ENCODE measurements at regions not wholly inside any gene's neighbourhood (a gene's known extent, or its start where the extent isn't known, plus 50 kb on each side); places are given as distances from the start of the nearest gene placed in this dataset.

DNA sequence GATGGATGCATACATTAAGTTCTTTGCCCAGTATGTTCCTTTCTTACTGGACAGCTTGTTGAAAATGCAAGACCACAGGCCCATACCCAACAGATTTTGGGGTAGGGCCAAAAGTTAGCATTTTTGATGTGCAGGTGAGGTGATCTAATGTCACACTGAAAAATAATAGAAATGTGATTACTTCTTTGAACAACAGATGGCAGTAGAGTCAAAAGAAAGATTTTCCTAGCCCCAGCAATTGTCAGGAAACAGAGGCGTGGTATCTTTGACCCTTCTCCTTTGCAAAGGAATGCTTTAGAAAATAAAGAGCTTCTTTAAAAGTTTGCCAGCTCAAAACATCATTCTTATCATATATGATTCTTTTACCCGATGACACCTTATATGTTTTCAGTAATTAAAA, 343.6 kb upstream of the SYT4 start:
- DNase-seq (ENCODE audit: extremely low read depth in 1 of 11, low read depth in 9 of 11, low spot score in 4 of 11): peak in 7 of 11 donors; percentile 15 to 32 (median 20)

DNA sequence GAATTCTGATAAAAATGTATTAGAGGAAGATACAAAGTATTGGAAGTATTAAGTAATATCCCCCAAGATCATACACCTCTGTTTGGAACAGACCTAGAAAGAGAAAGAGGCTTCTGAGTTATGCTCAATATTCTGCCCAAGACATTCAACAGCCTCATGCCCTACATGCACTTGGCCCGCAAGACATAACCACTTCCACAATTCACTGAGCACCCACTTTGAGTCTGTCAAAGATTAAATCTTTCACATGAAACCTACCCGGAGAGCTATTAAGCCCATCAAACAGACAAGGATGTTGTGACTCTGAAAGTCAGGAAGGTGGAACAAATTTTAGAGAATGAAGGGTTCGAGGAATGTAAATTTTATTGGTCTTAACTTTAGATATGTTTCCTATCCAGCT, 344.7 kb upstream of the SYT4 start:
- no peak for DNase-seq (ENCODE audit: extremely low read depth in 1 of 11, low read depth in 9 of 11, low spot score in 4 of 11)

DNA sequence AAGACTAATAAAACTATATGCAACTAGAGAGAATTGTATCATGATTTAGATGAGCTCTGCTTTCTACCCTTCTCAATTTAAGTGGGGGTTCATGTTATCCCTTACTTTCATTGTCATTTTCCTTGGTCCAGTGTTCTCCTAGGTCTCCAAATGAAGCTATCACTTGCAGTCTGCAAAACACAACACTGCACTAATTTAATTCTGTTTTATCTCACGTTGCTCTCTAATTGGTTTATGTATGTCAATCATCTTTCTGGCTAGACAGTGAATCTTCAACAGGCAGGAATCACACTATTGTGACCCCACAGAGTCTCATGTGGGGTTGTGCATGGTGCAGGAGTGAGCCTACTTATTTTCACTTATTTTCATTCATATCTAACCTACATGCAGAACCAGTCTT, 348.3 kb upstream of the SYT4 start:
- no peak for DNase-seq (ENCODE audit: extremely low read depth in 1 of 11, low read depth in 9 of 11, low spot score in 4 of 11)

DNA sequence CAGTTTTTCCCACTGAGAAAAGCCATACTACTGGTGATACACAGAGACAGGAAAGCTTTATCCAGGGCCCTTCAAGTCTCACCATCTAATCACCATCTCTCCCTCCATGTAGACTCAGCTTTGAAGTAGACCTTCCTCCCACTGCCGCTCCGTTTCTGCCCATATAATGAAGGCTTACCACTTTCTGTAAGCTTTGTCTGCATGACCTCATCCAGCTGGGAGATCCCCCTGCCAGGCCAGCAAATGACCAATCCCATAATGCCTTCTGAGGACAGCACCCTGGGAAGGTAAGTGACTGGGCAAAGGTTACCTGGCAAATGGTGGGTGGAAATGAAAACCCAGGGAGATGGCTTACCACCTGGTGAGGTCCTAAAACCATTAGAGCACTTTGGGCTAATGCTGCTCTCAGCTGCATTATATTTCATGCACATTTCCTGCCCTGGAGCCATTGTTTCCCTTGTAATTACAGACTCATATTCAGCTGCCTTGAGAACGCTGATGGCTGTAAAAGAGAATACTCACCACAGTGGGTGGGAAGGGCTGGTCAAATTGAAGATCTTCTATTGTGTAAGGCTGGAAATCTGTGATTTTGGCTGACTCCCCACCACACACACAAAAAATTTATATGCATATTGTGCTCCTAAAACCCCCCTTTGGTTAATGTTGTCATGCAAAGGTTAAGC, 350.7 kb upstream of the SYT4 start:
- DNase-seq (ENCODE audit: extremely low read depth in 1 of 11, low read depth in 9 of 11, low spot score in 4 of 11): no peak

DNA sequence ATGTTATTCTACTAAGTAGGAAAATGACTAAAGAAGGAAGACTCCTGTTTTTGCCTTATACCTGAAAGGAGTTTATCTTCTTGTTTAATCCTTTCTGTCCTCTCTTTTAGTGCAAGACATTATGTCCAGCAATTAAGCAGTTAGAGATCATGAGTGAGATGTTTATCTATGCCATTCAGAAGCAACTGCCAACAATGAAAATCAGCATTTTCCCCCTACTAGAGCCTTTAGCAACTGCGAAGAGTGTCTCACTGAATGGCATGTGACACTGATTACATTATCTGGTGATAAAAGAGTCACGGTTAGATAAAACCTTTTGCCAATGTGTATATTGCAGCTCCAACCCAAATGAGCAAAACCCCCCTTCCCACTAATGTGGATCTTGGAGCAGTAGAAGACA, 357.7 kb upstream of the SYT4 start:
- no peak for DNase-seq (ENCODE audit: extremely low read depth in 1 of 11, low read depth in 9 of 11, low spot score in 4 of 11)

DNA sequence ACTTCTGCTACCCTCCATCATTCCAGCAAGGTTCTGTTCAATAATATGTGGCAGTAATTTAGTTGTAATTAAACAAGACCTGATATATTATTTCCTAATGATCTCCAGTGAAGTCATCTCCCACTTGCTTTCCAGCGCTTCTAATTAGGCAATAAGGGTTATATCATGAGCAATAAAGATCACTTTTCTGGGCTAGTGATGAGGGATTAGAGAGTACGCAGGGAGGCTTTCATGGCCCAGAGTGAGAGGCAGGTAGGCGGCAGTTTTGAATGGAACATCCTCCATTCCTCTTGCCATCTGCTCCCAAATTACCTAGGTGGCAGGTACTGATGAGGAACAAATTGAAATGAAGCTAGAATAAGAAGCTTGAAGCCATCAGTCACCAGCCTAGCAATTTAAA, 358.1 kb upstream of the SYT4 start:
- DNase-seq (ENCODE audit: extremely low read depth in 1 of 11, low read depth in 9 of 11, low spot score in 4 of 11): no peak

DNA sequence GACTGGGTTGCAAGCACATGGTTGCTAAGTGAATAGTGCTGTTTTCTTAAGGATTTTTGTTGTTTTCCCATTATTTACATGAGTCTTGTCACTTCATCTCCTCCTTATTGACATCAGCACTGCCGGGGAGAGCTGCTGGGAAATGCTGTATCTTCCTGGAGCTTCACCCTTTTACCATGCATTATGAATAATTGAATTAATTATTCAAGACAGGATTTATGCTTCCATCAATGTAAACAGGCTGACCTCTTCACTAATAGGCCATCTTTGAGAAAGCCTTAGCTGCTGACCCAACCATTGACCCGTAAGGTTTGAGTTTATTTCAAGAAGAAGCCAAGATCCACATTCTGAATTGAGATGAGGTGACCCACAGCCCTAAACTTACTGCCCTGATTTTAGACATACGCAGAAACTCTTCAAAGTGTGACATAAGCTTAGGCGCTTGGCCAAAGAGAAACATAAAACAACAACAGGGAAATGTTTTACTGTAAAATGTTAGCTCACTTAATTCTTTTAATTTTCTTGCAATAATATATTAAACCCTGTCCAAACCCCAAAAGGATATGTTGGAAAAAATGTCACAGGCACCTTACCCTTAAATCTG, 365.5 kb upstream of the SYT4 start:
- peak in 8 of 11 donors; percentile 7 to 52 (median 30) for DNase-seq (ENCODE audit: extremely low read depth in 1 of 11, low read depth in 9 of 11, low spot score in 4 of 11)

DNA sequence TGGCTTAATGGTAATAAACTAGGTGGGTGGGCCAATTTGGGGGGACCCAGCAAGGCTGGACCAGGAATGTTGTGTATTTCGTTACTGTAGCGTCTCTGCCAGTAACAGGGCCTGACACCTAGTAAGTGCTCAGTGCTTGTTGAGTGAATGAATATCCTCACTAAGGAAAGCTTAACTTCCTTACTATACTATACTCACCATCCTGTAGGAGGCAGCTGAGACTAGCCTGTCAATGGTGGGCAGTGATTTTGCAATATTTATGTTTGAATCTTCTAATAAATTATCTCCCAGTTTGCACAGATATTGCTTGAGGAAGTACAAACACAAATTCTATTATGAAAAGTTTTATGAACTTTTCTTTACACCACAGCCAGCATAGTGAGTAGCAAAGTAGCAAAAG, 370.7 kb upstream of the SYT4 start:
- DNase-seq (ENCODE audit: extremely low read depth in 1 of 11, low read depth in 9 of 11, low spot score in 4 of 11): no peak

DNA sequence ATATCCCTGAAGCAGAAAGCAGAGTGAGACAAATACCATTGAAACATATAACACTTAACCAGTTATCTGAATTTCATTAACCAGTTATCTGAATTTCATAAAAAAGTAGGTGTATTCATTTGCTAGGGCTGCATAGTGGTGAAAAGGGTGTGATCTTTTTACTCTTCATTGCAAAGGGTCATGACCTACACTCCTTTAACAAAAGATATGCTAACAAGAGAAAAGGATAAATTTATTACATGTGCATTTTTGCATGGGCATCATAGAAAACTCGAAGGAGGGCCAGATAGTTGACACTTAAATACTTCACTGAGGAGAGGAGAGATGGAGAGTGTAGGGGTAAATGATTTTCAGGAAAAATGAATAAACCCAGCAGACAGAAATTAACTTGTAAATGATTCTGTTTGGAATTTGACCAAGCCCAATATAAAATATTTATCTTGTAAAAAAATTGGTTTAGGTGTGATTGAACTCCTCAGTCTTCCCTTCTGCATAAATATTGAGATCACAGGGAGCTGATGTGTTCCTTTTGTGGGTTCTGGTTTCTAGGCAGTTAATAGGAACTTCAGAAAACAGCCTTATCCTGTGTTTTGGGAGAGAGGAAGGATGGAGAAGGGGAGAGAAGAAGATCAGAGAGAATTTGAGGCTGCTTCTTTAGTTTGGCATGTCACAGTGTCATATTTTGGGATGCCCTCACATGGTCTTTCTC, 372.5 kb upstream of the SYT4 start:
- DNase-seq (ENCODE audit: extremely low read depth in 1 of 11, low read depth in 9 of 11, low spot score in 4 of 11): no peak

DNA sequence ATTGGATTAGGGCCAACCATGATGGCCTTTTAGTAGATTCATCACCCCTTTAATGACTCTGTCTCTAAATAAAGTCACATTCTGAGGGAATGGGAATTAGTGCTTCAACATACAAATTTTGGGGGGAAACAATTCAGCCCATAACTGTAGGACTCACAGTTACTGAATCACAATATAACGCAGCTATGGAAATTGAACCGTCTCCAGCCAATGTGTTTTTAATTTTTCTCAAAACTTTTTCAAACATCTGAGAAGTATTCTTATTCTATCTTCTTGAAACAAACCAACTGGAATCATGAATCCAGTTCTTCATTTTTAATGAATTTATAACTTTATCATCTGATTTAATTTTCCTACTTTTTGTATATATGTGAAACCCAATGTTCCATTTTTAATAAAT, 373.1 kb upstream of the SYT4 start:
- no peak for DNase-seq (ENCODE audit: extremely low read depth in 1 of 11, low read depth in 9 of 11, low spot score in 4 of 11)

DNA sequence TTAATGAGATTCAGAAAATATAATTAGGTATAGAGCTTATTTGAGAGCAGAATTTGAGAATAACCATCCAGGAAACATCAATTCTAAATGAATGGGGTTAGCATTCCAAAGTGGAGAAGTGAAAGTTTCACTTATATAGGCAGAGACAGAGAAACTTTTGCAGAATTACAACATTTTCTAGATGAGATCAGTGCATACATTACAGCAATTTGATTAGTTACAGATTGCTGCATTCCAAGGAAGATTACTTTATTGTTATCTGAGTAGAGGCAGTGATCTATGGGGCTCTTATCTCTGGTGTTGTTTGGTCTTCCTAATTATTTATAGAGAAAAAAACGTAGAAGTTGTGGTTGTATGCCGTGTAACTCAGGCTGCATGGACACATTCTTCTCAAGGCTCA, 373.8 kb upstream of the SYT4 start:
- no peak for DNase-seq (ENCODE audit: extremely low read depth in 1 of 11, low read depth in 9 of 11, low spot score in 4 of 11)

DNA sequence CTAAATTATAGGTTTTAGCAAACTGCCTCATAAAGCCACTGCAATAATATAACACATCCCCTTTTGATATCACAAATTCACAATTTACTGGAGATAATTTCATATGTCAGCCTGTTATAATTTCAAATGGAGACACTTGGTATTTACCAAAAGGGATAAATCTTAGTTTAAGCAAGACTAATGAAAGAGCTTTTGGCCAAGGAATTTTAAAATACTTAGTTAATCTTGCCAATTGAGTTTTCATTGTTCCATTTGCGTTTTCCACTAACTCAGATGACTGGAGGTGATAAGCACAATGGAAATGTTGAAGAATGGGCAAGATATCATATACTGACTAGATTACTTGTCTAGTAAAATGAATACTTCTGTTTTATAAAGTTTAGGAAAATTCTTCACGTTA, 379.3 kb upstream of the SYT4 start:
- no peak for DNase-seq (ENCODE audit: extremely low read depth in 1 of 11, low read depth in 9 of 11, low spot score in 4 of 11)

DNA sequence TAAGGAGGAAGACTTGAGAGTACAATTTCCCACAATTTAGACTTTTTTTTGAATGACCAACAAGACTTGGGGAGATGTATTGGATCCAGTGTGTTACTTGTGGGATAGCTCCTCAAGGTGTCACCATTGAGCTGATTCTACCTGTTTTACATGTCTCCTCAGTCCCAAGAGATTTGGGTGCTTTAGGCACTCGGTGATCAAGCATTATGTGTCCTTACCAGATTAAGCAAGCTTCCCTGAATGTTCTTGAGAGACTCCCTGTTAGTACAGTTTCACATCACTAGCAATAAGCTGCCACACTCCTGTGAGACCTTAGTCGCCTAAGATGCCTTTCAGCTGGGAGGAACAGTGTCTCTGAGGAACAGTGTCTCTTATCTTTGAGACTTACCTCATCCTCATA, 384.3 kb upstream of the SYT4 start:
- no peak for DNase-seq (ENCODE audit: extremely low read depth in 1 of 11, low read depth in 9 of 11, low spot score in 4 of 11)

DNA sequence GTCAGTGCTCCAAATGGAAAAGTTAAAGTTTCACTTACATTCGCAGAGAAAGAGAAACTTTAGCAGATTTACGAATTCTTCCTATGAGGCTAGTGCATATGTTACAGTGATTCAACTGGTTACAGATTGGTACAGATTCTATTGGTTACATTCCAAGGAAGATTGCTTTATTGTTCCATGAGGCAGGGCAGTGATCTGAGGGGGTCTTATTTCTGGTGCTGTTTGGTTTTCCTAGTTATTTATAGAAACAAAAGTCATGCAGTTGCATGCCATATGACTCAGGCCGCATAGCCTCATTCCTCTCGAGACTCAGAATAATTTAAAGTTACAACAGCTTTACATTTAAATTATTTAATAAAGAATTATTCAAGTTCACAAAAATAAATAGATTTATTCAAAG, 385.4 kb upstream of the SYT4 start:
- no peak for DNase-seq (ENCODE audit: extremely low read depth in 1 of 11, low read depth in 9 of 11, low spot score in 4 of 11)

DNA sequence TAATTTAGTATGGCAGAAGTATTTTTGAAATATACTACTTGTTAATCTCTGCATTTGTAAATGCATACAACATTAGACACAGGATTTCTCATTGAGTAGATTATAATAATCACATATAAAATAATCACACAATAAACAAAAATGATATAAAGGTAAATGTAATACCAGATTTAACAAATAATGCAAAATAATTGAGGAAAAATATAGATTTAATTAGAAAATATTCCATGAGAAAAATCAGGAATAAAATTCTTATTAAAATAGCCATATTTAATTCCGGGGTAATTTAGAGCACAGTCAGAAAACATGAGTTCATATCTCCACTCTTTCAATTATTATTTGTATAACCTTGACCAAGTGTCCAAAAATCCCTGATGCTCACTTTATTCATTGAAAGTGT, 385.9 kb upstream of the SYT4 start:
- DNase-seq (ENCODE audit: extremely low read depth in 1 of 11, low read depth in 9 of 11, low spot score in 4 of 11): no peak

DNA sequence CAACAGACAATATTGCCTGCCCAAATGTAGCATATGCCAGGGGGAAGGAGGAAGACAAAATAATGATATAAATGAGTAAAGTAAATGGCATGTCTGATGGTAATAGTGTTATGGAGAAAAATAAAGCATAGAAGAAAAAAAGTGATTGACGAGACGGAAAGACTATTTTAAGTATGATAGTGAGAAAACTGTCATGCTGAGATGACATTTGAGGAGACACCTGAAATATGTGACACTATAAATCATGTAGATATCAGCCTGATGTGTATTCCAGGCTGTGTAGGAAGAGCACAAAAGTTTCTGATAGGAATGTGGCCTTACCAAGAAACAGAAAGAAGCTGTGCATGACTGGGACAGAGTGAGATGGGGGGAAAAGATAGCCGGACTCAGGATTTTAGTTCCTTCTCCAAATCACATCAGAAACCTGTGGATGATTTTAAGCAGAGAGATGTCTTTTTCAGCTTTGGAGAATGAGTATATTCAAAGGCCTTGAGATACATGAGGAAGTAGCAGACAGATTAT, 387.3 kb upstream of the SYT4 start:
- no peak for DNase-seq (ENCODE audit: extremely low read depth in 1 of 11, low read depth in 9 of 11, low spot score in 4 of 11)

DNA sequence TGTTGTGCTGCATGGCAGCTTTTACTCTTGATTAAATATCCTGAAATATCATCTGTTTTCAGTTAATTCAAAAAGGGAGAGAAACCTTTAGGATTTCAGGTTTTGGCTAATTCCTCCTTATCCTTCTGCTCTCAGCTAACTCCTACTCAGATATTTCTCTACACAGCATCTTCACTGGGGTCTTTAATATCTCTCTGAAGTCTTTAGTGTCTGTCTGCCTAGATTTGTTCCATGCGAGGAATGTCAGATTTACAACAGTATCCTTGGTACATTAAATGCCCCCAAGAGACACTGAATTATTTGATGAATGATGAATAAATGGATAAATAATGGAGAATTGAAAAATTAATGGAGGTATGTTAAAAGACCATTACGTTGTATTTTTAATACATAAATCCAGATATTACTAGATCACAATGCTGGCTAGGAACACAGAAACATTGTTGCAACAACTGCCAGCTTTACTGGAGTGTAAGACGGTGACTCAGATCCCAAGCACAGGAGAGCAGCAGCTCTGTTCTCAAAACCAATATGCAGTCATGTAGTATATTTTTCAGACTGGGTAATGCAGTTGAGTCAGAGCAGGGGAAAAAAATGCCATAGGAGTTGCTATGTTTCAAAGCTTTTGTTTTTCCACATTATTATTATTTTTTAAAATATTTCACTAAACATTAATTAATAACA, 388.0 kb upstream of the SYT4 start:
- no peak for DNase-seq (ENCODE audit: extremely low read depth in 1 of 11, low read depth in 9 of 11, low spot score in 4 of 11)

DNA sequence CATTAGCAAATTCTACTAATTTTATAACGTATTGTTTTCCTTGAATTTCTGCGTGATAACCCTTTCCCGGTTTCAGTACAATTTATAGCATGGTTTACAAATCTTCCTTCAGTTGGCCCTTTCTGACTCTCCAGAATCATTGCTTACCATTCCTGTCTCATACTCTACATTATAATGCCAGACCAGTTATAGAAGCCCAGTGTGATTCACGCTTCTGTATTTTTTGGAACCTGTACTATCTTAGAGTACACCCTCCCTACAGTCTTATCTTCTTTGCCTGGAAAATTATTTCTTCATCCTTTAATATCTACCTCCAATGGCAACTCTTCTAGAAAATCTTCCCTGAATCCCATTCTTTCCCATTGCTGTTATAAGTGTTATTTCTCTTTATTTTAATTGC, 391.6 kb upstream of the SYT4 start:
- DNase-seq (ENCODE audit: extremely low read depth in 1 of 11, low read depth in 9 of 11, low spot score in 4 of 11): no peak

DNA sequence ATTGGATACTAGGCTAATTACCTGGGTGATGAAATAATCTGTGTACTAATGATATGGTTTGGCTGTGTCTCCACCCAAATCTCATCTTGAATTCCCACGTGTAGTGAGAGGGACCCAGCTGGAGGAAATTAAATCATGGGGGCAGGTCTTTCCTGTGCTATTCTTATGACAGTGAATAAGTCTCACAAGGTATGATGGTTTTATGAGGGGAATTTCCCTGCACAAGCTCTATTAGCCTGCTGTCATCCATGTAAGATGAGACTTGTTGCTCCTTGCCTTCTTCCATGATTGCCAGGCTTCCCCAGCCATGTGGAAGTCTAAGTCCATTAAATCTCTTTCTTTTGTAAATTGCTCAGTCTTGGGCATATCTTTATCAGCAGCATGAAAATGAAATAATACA, 394.1 kb upstream of the SYT4 start:
- DNase-seq (ENCODE audit: extremely low read depth in 1 of 11, low read depth in 9 of 11, low spot score in 4 of 11): no peak

DNA sequence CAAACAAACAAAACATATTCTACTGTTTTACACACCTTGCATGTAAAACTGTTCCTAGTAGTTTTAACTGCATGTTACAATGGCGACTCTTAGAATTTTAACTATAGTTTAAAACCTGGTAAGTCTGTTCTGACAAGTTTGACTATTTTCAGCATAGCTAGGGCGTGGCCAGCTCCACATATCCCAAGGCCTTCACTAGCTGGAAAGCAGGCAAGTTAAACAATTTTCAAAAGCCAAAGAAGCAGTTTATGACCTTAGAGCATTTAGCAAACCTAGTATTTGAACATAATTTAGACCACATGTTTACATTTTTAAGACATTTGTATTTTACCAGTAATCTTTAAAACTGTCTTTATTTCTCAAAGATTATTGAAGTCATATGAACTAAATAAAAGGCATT, 402.8 kb upstream of the SYT4 start:
- DNase-seq (ENCODE audit: extremely low read depth in 1 of 11, low read depth in 9 of 11, low spot score in 4 of 11): no peak
